Fibroblast of lung (primary cell): ENCODE measurements at regions not wholly inside any gene's neighbourhood (a gene's known extent, or its start where the extent isn't known, plus 50 kb on each side); places are given as distances from the start of the nearest gene placed in this dataset.

ENCODE experiments used
- DNase-seq, 2 donors: peaks; one replicate each; pipeline versions ENCODE4 v3.0.0 to v3.0.0-alpha.2; 2010; ENCODE audit warnings: low read depth in 2 of 2
- H2AFZ ChIP-seq: 2 replicates; pipeline ENCODE4 v1.5.1; 2012; ENCODE audit warnings: low read length, control low read depth, inconsistent platforms
- H3K27ac ChIP-seq: 2 replicates; pipeline ENCODE4 v1.5.1; 2011; ENCODE audit warnings: low read length, control low read depth; ENCODE audit not compliant: insufficient read depth
- H3K27me3 ChIP-seq: 2 replicates; pipeline ENCODE4 v1.5.1; 2011; ENCODE audit warnings: mild to moderate bottlenecking, low read length; ENCODE audit not compliant: control insufficient read depth, insufficient read depth
- H3K36me3 ChIP-seq: 2 replicates; pipeline ENCODE4 v1.5.1; 2011; ENCODE audit warnings: low read length; ENCODE audit not compliant: control insufficient read depth, insufficient read depth
- H3K4me1 ChIP-seq: 2 replicates; pipeline ENCODE4 v1.5.1; 2011; ENCODE audit warnings: low read length; ENCODE audit not compliant: control insufficient read depth, insufficient read depth; ENCODE audit errors: extremely low read depth
- H3K4me2 ChIP-seq: 2 replicates; pipeline ENCODE4 v1.5.1; 2011; ENCODE audit warnings: low read length, control low read depth; ENCODE audit not compliant: insufficient read depth; ENCODE audit errors: extremely low read depth
- H3K4me3 ChIP-seq, 4 experiments: fragments of 200-600 bp in 1 of 4; sonication (generic) in 1 of 4; replicated peaks in 1 of 4; 2 replicates each; pipeline ENCODE4 v1.5.1; 2011 to 2016; ENCODE audit warnings: low read length in 4 of 4, low read depth in 3 of 4, mild to moderate bottlenecking in 3 of 4, control low read depth in 2 of 4, inconsistent platforms in 1 of 4, mixed read lengths in 1 of 4; ENCODE audit not compliant: insufficient read depth in 1 of 4; ENCODE audit errors: control extremely low read depth in 1 of 4
- H3K79me2 ChIP-seq: 2 replicates; pipeline ENCODE4 v1.5.1; 2012; ENCODE audit warnings: mild to moderate bottlenecking, low read length, inconsistent platforms; ENCODE audit not compliant: control insufficient read depth, insufficient read depth
- H3K9ac ChIP-seq: 2 replicates; pipeline ENCODE4 v1.5.1; 2011; ENCODE audit warnings: mild to moderate bottlenecking, low read length, control low read depth; ENCODE audit not compliant: insufficient read depth
- H3K9me3 ChIP-seq: 2 replicates; pipeline ENCODE4 v1.5.1; 2012; ENCODE audit warnings: low read depth, low read length; ENCODE audit not compliant: control insufficient read depth, insufficient read depth
- H4K20me1 ChIP-seq: 2 replicates; pipeline ENCODE4 v1.5.1; 2011; ENCODE audit warnings: low read length; ENCODE audit not compliant: control insufficient read depth, insufficient read depth; ENCODE audit errors: extremely low read depth
- EZH2 ChIP-seq: IDR thresholded peaks from 2 replicates; pipeline ENCODE4 v1.5.1; 2012; ENCODE audit warnings: low read length, control low read depth, mild to moderate bottlenecking; ENCODE audit errors: missing control alignments
- TF ChIP-seq, protein P1 (sequence below), 2 donors: IDR thresholded peaks in 1 of 2; conservative IDR thresholded peaks in 1 of 2; 1 replicate in 1 of 2; 2 replicates in 1 of 2; pipeline ENCODE4 v1.5.1; 2011 to 2012; ENCODE audit warnings: low read length in 2 of 2, control low read depth in 1 of 2, inconsistent platforms in 1 of 2, low read depth in 1 of 2, mild to moderate bottlenecking in 1 of 2

DNA sequence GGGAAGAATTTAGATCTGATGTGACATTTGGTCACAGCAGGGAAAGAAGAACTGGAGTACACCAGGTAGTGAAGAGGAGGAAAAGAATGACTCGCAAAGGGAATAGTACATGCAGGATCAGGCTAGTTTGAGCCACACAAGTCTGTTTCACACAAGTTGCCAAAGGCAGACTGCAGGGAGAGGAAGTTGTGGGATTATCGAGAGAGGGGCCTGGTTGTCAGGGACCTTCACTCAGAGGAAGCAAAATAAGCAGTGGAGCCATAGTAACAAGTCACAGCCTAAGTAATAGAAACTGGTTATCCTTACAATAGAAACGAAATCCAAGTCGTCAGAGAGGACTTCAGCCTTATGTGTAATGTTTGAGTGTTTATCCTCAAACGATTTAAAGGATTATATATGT is 316.7 kb upstream of the HTR2C start:
- Histone ChIP-seq H3K4me2 (no peak overlapping the region), H3K4me1 (no peaks in the 10 kb centered on the region), H3K9ac (no peak overlapping the region), H4K20me1 (no peaks in the 10 kb centered on the region), H3K27ac (no peak overlapping the region), H3K4me3 (no peak overlapping the region), H3K36me3 (no peaks in the 10 kb centered on the region), H3K9me3 (no peaks in the 10 kb centered on the region), H3K27me3 (no peaks in the 10 kb centered on the region), H2AFZ (no peak overlapping the region), H3K79me2 (no peaks in the 10 kb centered on the region)
- no peak for DNase-seq
- no peak for TF ChIP-seq EZH2
- TF ChIP-seq, protein P1, sequence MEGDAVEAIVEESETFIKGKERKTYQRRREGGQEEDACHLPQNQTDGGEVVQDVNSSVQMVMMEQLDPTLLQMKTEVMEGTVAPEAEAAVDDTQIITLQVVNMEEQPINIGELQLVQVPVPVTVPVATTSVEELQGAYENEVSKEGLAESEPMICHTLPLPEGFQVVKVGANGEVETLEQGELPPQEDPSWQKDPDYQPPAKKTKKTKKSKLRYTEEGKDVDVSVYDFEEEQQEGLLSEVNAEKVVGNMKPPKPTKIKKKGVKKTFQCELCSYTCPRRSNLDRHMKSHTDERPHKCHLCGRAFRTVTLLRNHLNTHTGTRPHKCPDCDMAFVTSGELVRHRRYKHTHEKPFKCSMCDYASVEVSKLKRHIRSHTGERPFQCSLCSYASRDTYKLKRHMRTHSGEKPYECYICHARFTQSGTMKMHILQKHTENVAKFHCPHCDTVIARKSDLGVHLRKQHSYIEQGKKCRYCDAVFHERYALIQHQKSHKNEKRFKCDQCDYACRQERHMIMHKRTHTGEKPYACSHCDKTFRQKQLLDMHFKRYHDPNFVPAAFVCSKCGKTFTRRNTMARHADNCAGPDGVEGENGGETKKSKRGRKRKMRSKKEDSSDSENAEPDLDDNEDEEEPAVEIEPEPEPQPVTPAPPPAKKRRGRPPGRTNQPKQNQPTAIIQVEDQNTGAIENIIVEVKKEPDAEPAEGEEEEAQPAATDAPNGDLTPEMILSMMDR (conservative IDR thresholded peaks at IDR 0.05 in 1 of 2, IDR thresholded peaks at IDR 0.05 in 1 of 2; ENCODE audit: low read depth in 1 of 2, low read length in 2 of 2) = no peak

DNA sequence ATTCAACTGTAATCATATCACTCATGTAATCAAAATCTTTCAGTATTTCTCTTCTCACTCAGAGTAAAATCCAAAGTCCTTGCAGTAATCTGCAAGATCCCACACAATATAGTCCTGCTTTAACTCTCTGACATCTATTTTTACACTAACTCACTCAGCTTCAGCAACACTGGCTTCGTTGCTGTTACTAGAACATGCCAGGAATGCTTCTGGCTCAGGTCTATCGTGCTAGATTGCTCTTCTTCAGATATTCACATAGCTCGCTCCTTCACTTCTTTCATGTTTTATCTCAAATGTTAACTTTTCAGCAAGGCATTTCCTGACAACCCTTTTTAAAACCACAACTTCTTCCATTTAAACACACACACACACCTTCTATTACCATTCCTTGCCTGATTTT is 331.7 kb upstream of the HTR2C start:
- H3K4me1 ChIP-seq = no peaks in the 10 kb centered on the region
- no peak for TF ChIP-seq EZH2
- TF ChIP-seq, protein P1 (conservative IDR thresholded peaks at IDR 0.05 in 1 of 2, IDR thresholded peaks at IDR 0.05 in 1 of 2; ENCODE audit: low read depth in 1 of 2, low read length in 2 of 2) = no peak
- H4K20me1 ChIP-seq = no peaks in the 10 kb centered on the region
- no peak overlapping the region for H3K27ac ChIP-seq
- H3K9me3 ChIP-seq = no peaks in the 10 kb centered on the region
- H3K4me3 ChIP-seq = no peak overlapping the region
- no peaks in the 10 kb centered on the region for H3K79me2 ChIP-seq
- DNase-seq = no peak
- no peak overlapping the region for H3K9ac ChIP-seq
- no peak overlapping the region for H2AFZ ChIP-seq
- H3K36me3 ChIP-seq = no peaks in the 10 kb centered on the region
- H3K4me2 ChIP-seq = no peak overlapping the region
- no peaks in the 10 kb centered on the region for H3K27me3 ChIP-seq

- DNase-seq = no peak
- H3K4me3 ChIP-seq = no peak overlapping the region
- no peaks in the 10 kb centered on the region for H3K27me3 ChIP-seq
Observed at GRCh38 chrX:114251575-114251974, 332.3 kb upstream of the HTR2C start.

More at GRCh38 chrX:114251575-114251974, 332.3 kb upstream of the HTR2C start:
- H3K4me2 ChIP-seq = no peak overlapping the region
- H3K9me3 ChIP-seq = no peaks in the 10 kb centered on the region
- TF ChIP-seq, protein P1 (conservative IDR thresholded peaks at IDR 0.05 in 1 of 2, IDR thresholded peaks at IDR 0.05 in 1 of 2; ENCODE audit: low read depth in 1 of 2, low read length in 2 of 2) = no peak
- no peak for TF ChIP-seq EZH2
- no peaks in the 10 kb centered on the region for H3K36me3 ChIP-seq
- H3K9ac ChIP-seq = no peak overlapping the region
- no peak overlapping the region for H3K27ac ChIP-seq
- H3K79me2 ChIP-seq = no peaks in the 10 kb centered on the region
- H3K4me1 ChIP-seq = no peaks in the 10 kb centered on the region
- no peaks in the 10 kb centered on the region for H4K20me1 ChIP-seq
- no peak overlapping the region for H2AFZ ChIP-seq
